Stimulated activated memory B cell treated with anti-CD40 and anti-IgM and Interleukin-4, amounts not matched to agents 10 μg/mL and 1 μg/mL and 100 μg/mL, for 72 hours (primary cell): ENCODE measurements at regions not wholly inside any gene's neighbourhood (a gene's known extent, or its start where the extent isn't known, plus 50 kb on each side); places are given as distances from the start of the nearest gene placed in this dataset.

ENCODE experiments used
- ATAC-seq: fragments of 150-1000 bp; cut with Tn5 transposase; 2 replicates; pipeline ENCODE4 v1.10.0; 2021
- H3K27ac Mint-ChIP-seq: one replicate; pipeline ENCODE4 v1.8.0; 2022; ENCODE audit warnings: mild to moderate bottlenecking, mixed read lengths
- H3K27me3 Mint-ChIP-seq: one replicate; pipeline ENCODE4 v1.8.0; 2022; ENCODE audit warnings: mixed read lengths
- H3K36me3 Mint-ChIP-seq: one replicate; pipeline ENCODE4 v1.8.0; 2022; ENCODE audit warnings: mixed read lengths
- H3K4me1 Mint-ChIP-seq: one replicate; pipeline ENCODE4 v1.8.0; 2022; ENCODE audit warnings: mixed read lengths
- H3K4me3 Mint-ChIP-seq: one replicate; pipeline ENCODE4 v1.8.0; 2022; ENCODE audit warnings: mild to moderate bottlenecking, moderate library complexity, mixed read lengths
- H3K9me3 Mint-ChIP-seq: one replicate; pipeline ENCODE4 v1.8.0; 2022; ENCODE audit warnings: mixed read lengths

- no peak overlapping the region for H3K27ac Mint-ChIP-seq
- no peaks in the 10 kb centered on the region for H3K9me3 Mint-ChIP-seq
- no peak overlapping the region for H3K4me3 Mint-ChIP-seq
- H3K36me3 Mint-ChIP-seq = no peaks in the 10 kb centered on the region
- H3K4me1 Mint-ChIP-seq = no peaks in the 10 kb centered on the region
- no peaks in the 10 kb centered on the region for H3K27me3 Mint-ChIP-seq
- ATAC-seq = no peak
Observed at GRCh38 chr3:94179059-94179458, 116.2 kb downstream of the NSUN3 start.

GRCh38 chr3:94183551-94183950 is 120.7 kb downstream of the NSUN3 start:
- no peaks in the 10 kb centered on the region for H3K27me3 Mint-ChIP-seq
- no peak for ATAC-seq
- no peaks in the 10 kb centered on the region for H3K9me3 Mint-ChIP-seq
- H3K4me3 Mint-ChIP-seq = no peak overlapping the region
- no peaks in the 10 kb centered on the region for H3K4me1 Mint-ChIP-seq
- H3K27ac Mint-ChIP-seq = no peak overlapping the region
- no peaks in the 10 kb centered on the region for H3K36me3 Mint-ChIP-seq

DNA sequence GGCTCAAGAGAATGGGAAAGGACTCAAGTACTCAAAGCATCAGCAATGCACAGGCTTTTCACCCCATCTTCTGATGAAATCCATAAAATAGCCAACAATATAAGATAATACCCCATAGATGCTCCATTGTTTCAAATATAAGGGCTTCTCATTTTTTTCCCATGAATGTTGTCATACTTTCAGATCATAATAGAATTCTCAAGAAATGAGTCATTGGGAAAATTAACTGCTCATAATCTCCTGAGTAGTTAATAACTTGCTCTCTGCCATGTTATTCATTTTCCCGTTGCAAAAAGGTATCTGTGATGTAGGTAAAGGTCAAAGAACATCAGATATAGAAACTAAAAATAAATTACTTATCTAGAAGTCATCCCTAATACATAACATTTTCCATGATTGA is 121.9 kb downstream of the NSUN3 start:
- Mint-ChIP-seq H3K4me3 (no peak overlapping the region), H3K4me1 (no peaks in the 10 kb centered on the region), H3K9me3 (no peaks in the 10 kb centered on the region), H3K36me3 (no peaks in the 10 kb centered on the region), H3K27me3 (no peaks in the 10 kb centered on the region), H3K27ac (no peak overlapping the region)
- no peak for ATAC-seq

DNA sequence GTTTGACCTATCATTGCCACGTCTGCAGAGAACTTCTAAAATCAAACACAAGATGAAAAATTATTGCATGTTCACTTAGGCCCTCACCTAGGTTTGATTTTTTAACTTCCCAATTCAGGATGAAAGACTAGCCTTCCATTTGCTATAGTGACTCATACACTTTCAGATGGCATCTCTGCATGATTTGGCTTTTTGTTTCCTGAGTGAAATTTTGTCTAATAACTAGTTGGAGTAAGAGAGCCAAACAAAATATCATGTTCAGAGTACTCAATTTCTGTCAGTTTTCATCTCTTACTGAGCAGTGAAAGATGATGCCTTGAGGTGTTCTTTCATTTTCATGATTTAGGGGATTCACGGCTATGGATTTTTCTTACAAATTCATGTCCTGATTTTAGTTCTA is 122.9 kb downstream of the NSUN3 start:
- Mint-ChIP-seq H3K36me3 (no peaks in the 10 kb centered on the region), H3K9me3 (no peaks in the 10 kb centered on the region), H3K27me3 (no peaks in the 10 kb centered on the region), H3K4me1 (no peaks in the 10 kb centered on the region), H3K27ac (no peak overlapping the region), H3K4me3 (no peak overlapping the region)
- ATAC-seq = no peak

DNA sequence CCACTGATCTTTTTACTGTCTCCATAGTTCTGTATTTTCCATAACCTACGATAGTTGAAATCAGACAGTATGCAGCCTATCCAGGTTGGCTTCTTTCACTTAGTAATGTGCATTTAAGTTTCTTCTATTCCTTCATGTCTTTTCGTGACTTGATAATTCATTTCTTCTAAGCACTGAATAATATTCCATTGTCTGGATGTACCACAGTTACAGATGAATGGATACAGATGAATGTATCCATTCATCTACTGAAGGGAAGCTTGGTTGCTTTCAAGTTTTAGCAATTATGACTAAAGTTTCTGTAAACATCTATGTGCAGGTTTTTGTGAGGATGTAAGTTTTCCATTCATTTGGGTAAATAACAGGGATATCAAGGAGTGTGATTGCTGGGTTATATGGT is 124.8 kb downstream of the NSUN3 start:
- H3K4me1 Mint-ChIP-seq = no peaks in the 10 kb centered on the region
- no peaks in the 10 kb centered on the region for H3K36me3 Mint-ChIP-seq

GRCh38 chr3:94195381-94195780 is 132.5 kb downstream of the NSUN3 start:
- Mint-ChIP-seq H3K4me3 (no peak overlapping the region), H3K27ac (no peak overlapping the region), H3K27me3 (no peaks in the 10 kb centered on the region), H3K36me3 (no peaks in the 10 kb centered on the region), H3K4me1 (no peaks in the 10 kb centered on the region), H3K9me3 (peaks cover 17% of the 10 kb centered on the region)
- no peak for ATAC-seq

More for the DNA sequence above, 124.8 kb downstream of the NSUN3 start:
- no peak for ATAC-seq
- Mint-ChIP-seq H3K9me3 (no peaks in the 10 kb centered on the region), H3K27ac (no peak overlapping the region), H3K4me3 (no peak overlapping the region), H3K27me3 (no peaks in the 10 kb centered on the region)

DNA sequence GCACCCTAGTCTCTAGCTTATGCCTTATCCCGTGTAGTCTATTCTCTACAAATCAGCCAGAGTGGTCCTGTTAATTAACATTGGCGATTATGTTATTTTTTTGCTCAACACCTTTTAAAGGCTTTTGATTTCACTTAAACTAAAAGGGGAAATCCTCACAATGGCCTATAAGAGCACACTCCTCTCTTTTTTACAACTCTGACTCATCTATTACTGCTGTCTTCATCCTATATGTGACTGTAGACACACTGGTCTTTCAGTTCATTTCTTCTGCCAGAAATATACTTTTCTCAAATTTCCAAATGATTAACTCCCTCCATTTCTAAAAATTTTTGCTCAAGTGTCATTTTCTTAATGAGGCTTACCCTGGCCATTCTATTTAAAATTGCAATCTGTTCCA is 143.4 kb downstream of the NSUN3 start:
- H3K9me3 Mint-ChIP-seq = no peaks in the 10 kb centered on the region
- no peaks in the 10 kb centered on the region for H3K27me3 Mint-ChIP-seq
- H3K36me3 Mint-ChIP-seq = no peaks in the 10 kb centered on the region
- no peak overlapping the region for H3K27ac Mint-ChIP-seq
- no peaks in the 10 kb centered on the region for H3K4me1 Mint-ChIP-seq
- no peak for ATAC-seq
- H3K4me3 Mint-ChIP-seq = no peak overlapping the region

- H3K36me3 Mint-ChIP-seq = no peaks in the 10 kb centered on the region
- H3K27ac Mint-ChIP-seq = no peak overlapping the region
- no peak overlapping the region for H3K4me3 Mint-ChIP-seq
- H3K27me3 Mint-ChIP-seq = no peaks in the 10 kb centered on the region
- no peaks in the 10 kb centered on the region for H3K4me1 Mint-ChIP-seq
- H3K9me3 Mint-ChIP-seq = peaks cover 10% of the 10 kb centered on the region
- ATAC-seq = no peak
Observed at GRCh38 chr3:94210256-94210655, 147.4 kb downstream of the NSUN3 start.

DNA sequence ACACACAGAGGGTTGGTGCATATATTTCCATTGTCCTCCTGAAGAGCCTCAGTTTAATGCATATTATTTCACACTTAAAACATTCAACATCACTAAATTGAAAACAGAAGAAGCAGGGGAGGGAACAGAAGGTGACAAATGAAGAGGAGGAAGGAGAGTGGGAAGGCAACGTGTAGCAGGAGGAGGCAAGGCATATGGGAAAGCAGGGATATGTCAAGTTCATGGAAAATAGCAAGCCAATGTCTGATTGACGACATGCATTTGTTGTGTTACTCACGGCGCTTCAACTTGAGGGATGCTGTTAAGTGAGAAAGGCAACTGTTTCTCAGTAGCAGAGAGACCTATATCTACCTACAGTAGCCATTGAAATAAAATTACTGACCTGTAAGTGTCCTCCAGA is 154.5 kb downstream of the NSUN3 start:
- Mint-ChIP-seq H3K9me3 (peaks cover 11% of the 10 kb centered on the region), H3K27me3 (no peaks in the 10 kb centered on the region), H3K4me3 (no peak overlapping the region), H3K27ac (no peak overlapping the region), H3K4me1 (no peaks in the 10 kb centered on the region), H3K36me3 (no peaks in the 10 kb centered on the region)
- ATAC-seq = no peak

- H3K9me3 Mint-ChIP-seq = peaks cover 12% of the 10 kb centered on the region
- H3K27me3 Mint-ChIP-seq = no peaks in the 10 kb centered on the region
- no peak overlapping the region for H3K27ac Mint-ChIP-seq
- H3K4me1 Mint-ChIP-seq = no peaks in the 10 kb centered on the region
- no peaks in the 10 kb centered on the region for H3K36me3 Mint-ChIP-seq
- H3K4me3 Mint-ChIP-seq = no peak overlapping the region
- ATAC-seq = no peak
Observed at GRCh38 chr3:94220426-94220825, 157.6 kb downstream of the NSUN3 start.

DNA sequence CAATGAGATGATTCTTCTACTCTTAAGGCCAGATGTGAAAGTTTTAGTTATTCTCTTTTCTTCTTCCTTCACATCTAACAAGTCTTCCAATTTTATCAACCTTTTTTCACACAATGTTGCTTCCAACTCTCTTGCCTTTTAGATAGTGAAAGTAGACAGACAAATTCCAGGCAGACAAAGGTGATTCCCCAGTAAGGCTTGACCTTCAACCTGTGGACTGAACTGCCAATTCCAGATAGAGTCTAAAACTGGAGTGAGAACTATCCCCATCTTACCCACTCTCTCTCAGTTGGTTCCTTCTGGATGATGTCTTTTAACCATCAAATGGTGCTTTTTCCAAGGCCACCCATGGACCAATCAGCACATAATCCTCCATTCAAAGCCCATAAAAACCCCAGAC is 159.0 kb downstream of the NSUN3 start:
- peaks cover 12% of the 10 kb centered on the region for H3K9me3 Mint-ChIP-seq
- ATAC-seq = no peak
- H3K27me3 Mint-ChIP-seq = no peaks in the 10 kb centered on the region
- H3K4me1 Mint-ChIP-seq = no peaks in the 10 kb centered on the region
- H3K36me3 Mint-ChIP-seq = no peaks in the 10 kb centered on the region
- H3K27ac Mint-ChIP-seq = no peak overlapping the region
- H3K4me3 Mint-ChIP-seq = no peak overlapping the region

DNA sequence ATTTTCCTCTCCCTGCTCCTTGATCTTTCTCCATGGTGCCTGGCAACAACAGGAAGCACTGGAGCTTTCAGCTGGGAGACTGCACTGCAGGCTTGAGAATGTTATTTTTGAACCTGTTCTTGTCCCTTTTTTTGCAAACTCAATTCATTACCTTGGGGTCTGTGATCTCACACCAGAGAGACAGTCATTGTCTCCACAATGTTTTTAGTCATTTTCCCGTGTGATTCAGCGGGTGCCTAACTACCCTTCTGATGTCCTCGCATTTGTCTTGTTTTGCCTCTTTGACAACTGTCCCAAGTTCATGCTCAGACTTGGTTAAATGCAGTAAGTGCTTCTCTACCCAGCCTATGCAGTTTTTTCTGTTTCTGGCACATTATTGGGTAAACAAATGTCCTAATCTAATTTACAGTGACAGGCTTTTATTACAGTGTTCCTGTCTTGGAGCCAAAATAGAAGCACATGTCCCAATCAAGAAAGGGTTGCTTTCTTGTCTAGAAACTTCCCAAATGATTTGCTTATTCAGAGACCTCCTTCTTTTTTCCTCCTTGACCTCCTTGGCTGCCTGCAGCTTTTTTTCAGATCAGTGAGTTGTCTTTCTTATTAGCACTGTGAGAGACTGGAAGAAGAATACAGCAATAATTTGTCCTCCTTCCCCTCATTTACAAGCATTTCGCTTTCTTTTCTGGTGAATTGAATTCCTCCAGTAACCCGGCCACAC is 162.4 kb downstream of the NSUN3 start:
- no peaks in the 10 kb centered on the region for H3K27me3 Mint-ChIP-seq
- no peak overlapping the region for H3K27ac Mint-ChIP-seq
- H3K4me1 Mint-ChIP-seq = no peaks in the 10 kb centered on the region
- peaks cover 12% of the 10 kb centered on the region for H3K9me3 Mint-ChIP-seq
- H3K4me3 Mint-ChIP-seq = no peak overlapping the region
- ATAC-seq = no peak
- H3K36me3 Mint-ChIP-seq = no peaks in the 10 kb centered on the region

DNA sequence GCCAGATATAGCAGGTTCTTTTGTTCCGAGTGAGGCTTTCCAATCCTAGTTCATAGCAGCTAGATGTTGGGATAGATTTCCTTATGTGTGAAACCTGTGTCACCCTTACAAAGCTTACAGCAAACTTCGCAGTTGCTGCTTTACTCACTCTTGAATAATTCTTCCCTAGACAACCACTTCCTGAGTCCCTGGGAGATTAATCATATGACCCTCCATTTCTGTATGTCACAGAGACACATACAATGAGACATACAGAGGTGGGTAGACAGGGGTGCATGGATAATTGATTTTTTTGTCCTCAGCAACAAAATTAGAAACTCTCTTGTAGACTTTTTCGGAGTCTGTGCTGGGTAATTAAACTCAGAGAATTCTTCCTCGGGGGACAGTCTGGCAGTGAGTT is 163.2 kb downstream of the NSUN3 start:
- no peak for ATAC-seq
- Mint-ChIP-seq H3K4me3 (no peak overlapping the region), H3K36me3 (no peaks in the 10 kb centered on the region), H3K27ac (no peak overlapping the region), H3K9me3 (peaks cover 12% of the 10 kb centered on the region), H3K4me1 (no peaks in the 10 kb centered on the region), H3K27me3 (no peaks in the 10 kb centered on the region)

GRCh38 chr3:94232921-94233320 is 170.1 kb downstream of the NSUN3 start:
- H3K27ac Mint-ChIP-seq = no peak overlapping the region
- no peak overlapping the region for H3K4me3 Mint-ChIP-seq
- no peaks in the 10 kb centered on the region for H3K4me1 Mint-ChIP-seq
- H3K9me3 Mint-ChIP-seq = peaks cover 3% of the 10 kb centered on the region
- ATAC-seq = no peak
- H3K36me3 Mint-ChIP-seq = no peaks in the 10 kb centered on the region
- H3K27me3 Mint-ChIP-seq = no peaks in the 10 kb centered on the region

DNA sequence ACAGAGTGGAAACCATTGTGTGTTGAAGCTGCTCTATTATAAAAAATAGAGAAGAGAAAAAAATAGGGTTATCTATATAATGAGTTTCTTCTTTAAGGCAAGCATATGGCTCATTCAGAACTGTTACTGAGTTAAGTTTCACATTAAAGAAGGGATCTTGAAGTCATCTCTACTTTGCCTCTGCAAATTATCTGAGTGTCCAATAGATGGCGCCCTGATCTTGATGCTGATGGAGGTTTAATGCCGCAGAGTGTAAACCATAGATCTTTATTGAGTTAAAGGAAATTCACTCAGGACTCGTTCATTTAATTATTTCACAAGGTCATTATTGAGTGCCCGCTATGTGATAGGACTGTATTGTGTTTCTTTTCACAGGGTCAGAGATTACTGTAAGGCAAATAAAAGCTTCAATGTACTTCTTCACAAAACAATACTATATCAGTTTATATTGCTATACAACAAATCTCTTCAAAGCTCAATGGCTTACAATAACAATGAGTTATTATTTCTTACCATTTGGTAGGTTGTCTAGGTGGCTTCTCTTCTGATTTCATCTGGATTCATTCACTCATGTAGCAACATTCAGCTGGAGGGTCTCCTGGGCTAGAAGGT is 171.4 kb downstream of the NSUN3 start:
- Mint-ChIP-seq H3K27ac (no peak overlapping the region), H3K36me3 (no peaks in the 10 kb centered on the region), H3K9me3 (peaks cover 7% of the 10 kb centered on the region), H3K27me3 (no peaks in the 10 kb centered on the region), H3K4me1 (no peaks in the 10 kb centered on the region), H3K4me3 (no peak overlapping the region)
- ATAC-seq = no peak

GRCh38 chr3:94241986-94242385 is 179.1 kb downstream of the NSUN3 start:
- ATAC-seq = no peak
- Mint-ChIP-seq H3K9me3 (peaks cover 7% of the 10 kb centered on the region), H3K4me1 (no peaks in the 10 kb centered on the region)

More at GRCh38 chr3:94241986-94242385, 179.1 kb downstream of the NSUN3 start:
- Mint-ChIP-seq H3K27ac (no peak overlapping the region), H3K27me3 (no peaks in the 10 kb centered on the region), H3K36me3 (no peaks in the 10 kb centered on the region), H3K4me3 (no peak overlapping the region)
